ENCODE measurements at regions not wholly inside any gene's neighbourhood (a gene's known extent, or its start where the extent isn't known, plus 50 kb on each side); places are given as distances from the start of the nearest gene placed in this dataset.

DNA sequence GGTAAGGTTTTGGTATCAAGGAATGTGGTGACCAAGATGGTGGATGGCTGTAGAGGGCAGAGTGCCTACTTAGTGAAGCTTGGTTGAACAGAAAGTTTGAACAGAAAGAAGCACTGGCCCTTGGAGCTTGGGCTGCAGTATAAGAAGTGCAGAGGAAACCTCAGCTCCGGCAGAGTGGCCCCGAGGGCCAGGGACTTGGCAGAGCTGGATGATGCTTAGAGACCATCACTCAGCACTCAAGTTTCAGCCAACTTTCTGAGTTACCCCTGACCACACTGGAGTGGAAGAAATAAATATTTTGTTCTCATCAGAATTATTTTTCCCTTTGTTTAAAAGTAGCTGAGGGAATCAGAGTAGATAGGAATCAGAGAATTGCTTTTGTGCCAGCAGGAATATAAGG is 336.7 kb downstream of the C7orf25 start:
- no peaks in the 10 kb centered on the region for H3K36me3 ChIP-seq (ENCODE audit: low read depth)
- H3K9me3 ChIP-seq, result no peaks in the 10 kb centered on the region
- no peaks in the 10 kb centered on the region for H3K4me1 ChIP-seq (ENCODE audit: low read depth)
- no peak overlapping the region for H3K4me3 ChIP-seq
- no peak for TF ChIP-seq CTCF (IDR thresholded peaks at IDR 0.05)
- intact Hi-C loops (cut with DNase I, micrococcal nuclease), result no loop called here
- ATAC-seq (no peak), DNase-seq (no peak)

- TF ChIP-seq CTCF (IDR thresholded peaks at IDR 0.05), result no peak
- no peak for DNase-seq
- H3K9me3 ChIP-seq, result no peaks in the 10 kb centered on the region
- H3K4me3 ChIP-seq, result no peak overlapping the region
- H3K4me1 ChIP-seq (ENCODE audit: low read depth), result no peaks in the 10 kb centered on the region
- intact Hi-C loops (cut with DNase I, micrococcal nuclease), result no loop called here
- H3K36me3 ChIP-seq (ENCODE audit: low read depth), result no peaks in the 10 kb centered on the region
- no peak for ATAC-seq
Observed at GRCh38 chr7:42574685-42575084, 337.2 kb downstream of the C7orf25 start.

- no peak for TF ChIP-seq CTCF (IDR thresholded peaks at IDR 0.05)
- Histone ChIP-seq H3K4me1 (ENCODE audit: low read depth) (no peaks in the 10 kb centered on the region), H3K9me3 (no peaks in the 10 kb centered on the region), H3K36me3 (ENCODE audit: low read depth) (no peaks in the 10 kb centered on the region), H3K4me3 (no peak overlapping the region)
- DNase-seq (no peak), ATAC-seq (no peak)
- intact Hi-C loops (cut with DNase I, micrococcal nuclease), result no loop called here
Observed at GRCh38 chr7:42573881-42574672, 337.1 kb upstream of the GLI3 start.

GRCh38 chr7:42572561-42572960 is 335.6 kb upstream of the GLI3 start:
- no peak for TF ChIP-seq CTCF (IDR thresholded peaks at IDR 0.05)
- intact Hi-C loops (cut with DNase I, micrococcal nuclease), result no loop called here
- DNase-seq (no peak), ATAC-seq (no peak)
- Histone ChIP-seq H3K9me3 (no peaks in the 10 kb centered on the region), H3K4me1 (ENCODE audit: low read depth) (no peaks in the 10 kb centered on the region), H3K4me3 (no peak overlapping the region), H3K36me3 (ENCODE audit: low read depth) (no peaks in the 10 kb centered on the region)

DNA sequence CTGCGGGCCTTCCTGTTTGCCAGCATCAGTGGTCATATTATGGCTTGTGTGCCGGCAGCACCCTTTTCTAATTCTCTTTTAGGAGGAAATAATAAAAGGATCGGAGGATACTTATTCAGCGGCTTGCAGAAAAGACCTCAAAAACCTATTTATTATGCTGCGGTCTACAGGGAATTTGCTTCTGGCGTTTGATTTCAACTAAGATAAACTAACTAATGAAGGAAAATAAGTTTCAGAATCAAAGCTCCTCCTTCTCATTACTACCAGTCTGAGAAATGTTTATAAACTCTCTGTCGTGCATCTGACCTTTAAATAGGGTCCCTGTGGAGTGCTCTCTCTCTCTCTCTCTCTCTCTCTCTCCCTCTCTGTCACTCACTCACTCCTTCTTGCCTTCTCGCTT is 335.0 kb upstream of the GLI3 start:
- no peak for TF ChIP-seq CTCF (IDR thresholded peaks at IDR 0.05)
- no peaks in the 10 kb centered on the region for H3K4me1 ChIP-seq (ENCODE audit: low read depth)
- no peak for ATAC-seq

More for the DNA sequence above, 335.0 kb upstream of the GLI3 start:
- H3K36me3 ChIP-seq (ENCODE audit: low read depth), result no peaks in the 10 kb centered on the region
- intact Hi-C loops (cut with DNase I, micrococcal nuclease), result no loop called here
- H3K4me3 ChIP-seq, result no peak overlapping the region
- no peak for DNase-seq
- no peaks in the 10 kb centered on the region for H3K9me3 ChIP-seq

Measured in mucosa of descending colon (tissue), 3 donors.